GM18508 (cell line): ENCODE measurements at regions not wholly inside any gene's neighbourhood (a gene's known extent, or its start where the extent isn't known, plus 50 kb on each side); places are given as distances from the start of the nearest gene placed in this dataset.

ENCODE experiments used
- ATAC-seq: cut with Tn5 transposase; IDR thresholded peaks from one replicate; pipeline ENCODE4 v1.9.1; 2021; ENCODE audit warnings: moderate number of reproducible peaks; ENCODE audit not compliant: insufficient read depth, unreplicated experiment

- no peak for ATAC-seq
These were observed 50.3 kb upstream of the GADD45G start for GRCh38 chr9:89554307-89555035.

- no peak for ATAC-seq
These were observed 51.3 kb upstream of the GADD45G start for GRCh38 chr9:89553451-89554010.

GRCh38 chr9:89550346-89550927 lies 52.5 kb upstream of the SEMA4D start:
- no peak for ATAC-seq

- peak; percentile 63 for ATAC-seq
These were observed 51.2 kb upstream of the SEMA4D start for GRCh38 chr9:89549031-89549644.

GRCh38 chr9:89548071-89548638 lies 50.2 kb upstream of the SEMA4D start:
- ATAC-seq = no peak
